Liver (tissue), 8 donors: ENCODE measurements at regions not wholly inside any gene's neighbourhood (a gene's known extent, or its start where the extent isn't known, plus 50 kb on each side); places are given as distances from the start of the nearest gene placed in this dataset.

ENCODE experiments used
- DNase-seq: peaks from one replicate; pipeline ENCODE4 v3.0.0-alpha.2; 2017; ENCODE audit warnings: low spot score
- H3K27ac ChIP-seq, 2 donors: one replicate each; pipeline ENCODE4 v1.7.0; 2013; ENCODE audit warnings: inconsistent platforms in 2 of 2, low read length in 2 of 2, control low read depth in 1 of 2, low read depth in 1 of 2, mild to moderate bottlenecking in 1 of 2
- H3K27me3 ChIP-seq, 4 donors: one replicate each; pipeline versions ENCODE4 v1.6.1 to v1.7.0; 2013; ENCODE audit warnings: low read length in 3 of 4, inconsistent platforms in 1 of 4, mild to moderate bottlenecking in 1 of 4, moderate library complexity in 1 of 4; ENCODE audit not compliant: control insufficient read depth in 4 of 4, insufficient read depth in 4 of 4
- H3K36me3 ChIP-seq, 4 donors: one replicate each; pipeline versions ENCODE4 v1.6.1 to v1.7.0; 2013; ENCODE audit warnings: low read length in 3 of 4, mild to moderate bottlenecking in 3 of 4, low read depth in 1 of 4, moderate library complexity in 1 of 4; ENCODE audit not compliant: control insufficient read depth in 4 of 4, insufficient read depth in 3 of 4
- H3K4me1 ChIP-seq, 4 donors: one replicate each; pipeline versions ENCODE4 v1.6.1 to v1.7.0; 2013; ENCODE audit warnings: low read length in 3 of 4, mild to moderate bottlenecking in 3 of 4, moderate library complexity in 1 of 4; ENCODE audit not compliant: control insufficient read depth in 4 of 4, insufficient read depth in 4 of 4
- H3K4me3 ChIP-seq, 3 donors: one replicate each; pipeline versions ENCODE4 v1.6.1 to v1.7.0; 2013; ENCODE audit warnings: low read length in 3 of 3, control low read depth in 1 of 3, low read depth in 1 of 3, mild to moderate bottlenecking in 1 of 3
- H3K9ac ChIP-seq, 2 donors: one replicate each; pipeline ENCODE4 v1.7.0; 2013; ENCODE audit warnings: low read length in 2 of 2, mild to moderate bottlenecking in 2 of 2, moderate library complexity in 2 of 2, control low read depth in 1 of 2, low read depth in 1 of 2
- H3K9me3 ChIP-seq, 4 donors: one replicate each; pipeline versions ENCODE4 v1.6.1 to v1.7.0; 2013; ENCODE audit warnings: low read length in 3 of 4; ENCODE audit not compliant: control insufficient read depth in 4 of 4
- CTCF ChIP-seq: fragments of 150-350 bp; IDR thresholded peaks from 2 replicates; pipeline ENCODE4 v1.5.1; 2017; ENCODE audit warnings: improper control_type of control experiment, low read depth, low read length; ENCODE audit not compliant: missing input control
- EGR1 ChIP-seq, 2 donors: IDR thresholded peaks; 2 replicates each; pipeline ENCODE4 v1.6.1; 2016 to 2018; ENCODE audit warnings: antibody characterized with exemption in 2 of 2, low read depth in 2 of 2
- FOXA2 ChIP-seq: IDR thresholded peaks from 2 replicates; pipeline ENCODE4 v1.6.1; 2016; ENCODE audit warnings: antibody characterized with exemption
- GABPA ChIP-seq, 2 donors: IDR thresholded peaks in 1 of 2; conservative IDR thresholded peaks in 1 of 2; 2 replicates each; pipeline ENCODE4 v1.6.1; 2016; ENCODE audit warnings: antibody characterized with exemption in 2 of 2, mild to moderate bottlenecking in 1 of 2, moderate library complexity in 1 of 2
- HNF4A ChIP-seq, 2 donors: conservative IDR thresholded peaks; 2 replicates each; pipeline ENCODE4 v1.6.1; 2016; ENCODE audit warnings: antibody characterized with exemption in 2 of 2, mild to moderate bottlenecking in 2 of 2
- HNF4G ChIP-seq: IDR thresholded peaks from 2 replicates; pipeline ENCODE4 v1.6.1; 2016; ENCODE audit warnings: antibody characterized with exemption
- JUND ChIP-seq, 2 donors: IDR thresholded peaks; 2 replicates each; pipeline ENCODE4 v1.6.1; 2016; ENCODE audit warnings: antibody characterized with exemption in 2 of 2
- MAX ChIP-seq: IDR thresholded peaks from 2 replicates; pipeline ENCODE4 v1.6.1; 2016; ENCODE audit warnings: antibody characterized with exemption
- NR2F2 ChIP-seq: IDR thresholded peaks from 2 replicates; pipeline ENCODE4 v1.6.1; 2016; ENCODE audit warnings: antibody characterized with exemption
- RAD21 ChIP-seq, 2 donors: IDR thresholded peaks; 2 replicates each; pipeline ENCODE4 v1.6.1; 2016; ENCODE audit warnings: antibody characterized with exemption in 2 of 2, mild to moderate bottlenecking in 2 of 2
- REST ChIP-seq: IDR thresholded peaks from 2 replicates; pipeline ENCODE4 v1.6.1; 2016; ENCODE audit warnings: antibody characterized with exemption, mild to moderate bottlenecking
- RXRA ChIP-seq, 2 donors: IDR thresholded peaks; 2 replicates each; pipeline ENCODE4 v1.6.1; 2017 to 2018; ENCODE audit warnings: antibody characterized with exemption in 2 of 2, mild to moderate bottlenecking in 1 of 2
- SP1 ChIP-seq: IDR thresholded peaks from 2 replicates; pipeline ENCODE4 v1.6.1; 2018; ENCODE audit warnings: antibody characterized with exemption, mild to moderate bottlenecking
- TAF1 ChIP-seq: conservative IDR thresholded peaks from 2 replicates; pipeline ENCODE4 v1.6.1; 2016; ENCODE audit warnings: antibody characterized with exemption, mild to moderate bottlenecking
- YY1 ChIP-seq: IDR thresholded peaks from 2 replicates; pipeline ENCODE4 v1.6.1; 2016; ENCODE audit warnings: antibody characterized with exemption, mild to moderate bottlenecking
- WGBS: extraction: QIAGEN DNeasy Blood & Tissue Kit; methylation state at CpG from one replicate; pipeline ENCODE4 v1.1.7; 2013; 5-methylcytosine and 5-hydroxymethylcytosine counted together
- TF ChIP-seq, protein P1 (sequence below): IDR thresholded peaks from 2 replicates; pipeline ENCODE4 v1.6.1; 2016; ENCODE audit warnings: antibody characterized with exemption
- TF ChIP-seq, protein P2 (sequence below): IDR thresholded peaks from 2 replicates; pipeline ENCODE4 v1.6.1; 2016; ENCODE audit warnings: antibody characterized with exemption
- donor health status: healthy.
- donor health status: healthy.
- donor health status: healthy.
- donor health status: healthy.
- donor health status: healthy.

DNA sequence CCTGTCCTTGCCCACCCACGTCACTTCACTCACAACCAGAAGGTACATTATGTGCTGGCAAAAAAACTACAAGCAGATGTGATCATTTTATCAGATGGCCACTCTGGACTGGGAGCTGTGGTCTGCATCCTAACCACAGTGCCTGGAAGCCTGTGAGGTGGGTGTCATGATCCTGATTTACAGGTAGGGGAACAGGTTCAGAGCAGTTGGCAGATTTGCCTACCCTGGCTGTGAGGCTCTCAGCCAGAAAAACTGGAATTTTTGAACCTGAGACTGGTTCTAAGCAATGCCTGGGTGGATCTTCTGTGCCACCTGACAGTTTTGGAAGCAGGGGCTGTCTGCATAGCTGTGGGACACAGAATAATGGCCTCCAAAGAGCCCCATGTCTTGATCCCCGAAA lies 150.8 kb downstream of the SYF2 start:
- H3K36me3 ChIP-seq: no peaks in the 10 kb centered on the region
- no peak for DNase-seq
- no peak overlapping the region for H3K27ac ChIP-seq
- 93% methylated on average over 2 of the region's 2 CpGs for WGBS
- no peaks in the 10 kb centered on the region for H3K27me3 ChIP-seq
- no peak for TF ChIP-seq YY1
- no peak for TF ChIP-seq RXRA (IDR thresholded peaks at IDR 0.05)
- no peak for TF ChIP-seq GABPA (IDR thresholded peaks at IDR 0.05 in 1 of 2, conservative IDR thresholded peaks at IDR 0.05 in 1 of 2)
- TF ChIP-seq MAX: no peak
- TF ChIP-seq REST: no peak
- TF ChIP-seq EGR1 (IDR thresholded peaks at IDR 0.05; ENCODE audit: low read depth in 2 of 2): no peak
- no peak for TF ChIP-seq JUND (IDR thresholded peaks at IDR 0.05)
- TF ChIP-seq, protein P1, sequence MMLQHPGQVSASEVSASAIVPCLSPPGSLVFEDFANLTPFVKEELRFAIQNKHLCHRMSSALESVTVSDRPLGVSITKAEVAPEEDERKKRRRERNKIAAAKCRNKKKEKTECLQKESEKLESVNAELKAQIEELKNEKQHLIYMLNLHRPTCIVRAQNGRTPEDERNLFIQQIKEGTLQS: no peak
- TF ChIP-seq CTCF: no peak
- no peak for TF ChIP-seq TAF1
- TF ChIP-seq, protein P2, sequence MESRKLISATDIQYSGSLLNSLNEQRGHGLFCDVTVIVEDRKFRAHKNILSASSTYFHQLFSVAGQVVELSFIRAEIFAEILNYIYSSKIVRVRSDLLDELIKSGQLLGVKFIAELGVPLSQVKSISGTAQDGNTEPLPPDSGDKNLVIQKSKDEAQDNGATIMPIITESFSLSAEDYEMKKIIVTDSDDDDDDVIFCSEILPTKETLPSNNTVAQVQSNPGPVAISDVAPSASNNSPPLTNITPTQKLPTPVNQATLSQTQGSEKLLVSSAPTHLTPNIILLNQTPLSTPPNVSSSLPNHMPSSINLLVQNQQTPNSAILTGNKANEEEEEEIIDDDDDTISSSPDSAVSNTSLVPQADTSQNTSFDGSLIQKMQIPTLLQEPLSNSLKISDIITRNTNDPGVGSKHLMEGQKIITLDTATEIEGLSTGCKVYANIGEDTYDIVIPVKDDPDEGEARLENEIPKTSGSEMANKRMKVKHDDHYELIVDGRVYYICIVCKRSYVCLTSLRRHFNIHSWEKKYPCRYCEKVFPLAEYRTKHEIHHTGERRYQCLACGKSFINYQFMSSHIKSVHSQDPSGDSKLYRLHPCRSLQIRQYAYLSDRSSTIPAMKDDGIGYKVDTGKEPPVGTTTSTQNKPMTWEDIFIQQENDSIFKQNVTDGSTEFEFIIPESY: no peak
- TF ChIP-seq HNF4G: no peak
- TF ChIP-seq FOXA2: no peak
- no peak for TF ChIP-seq NR2F2
- no peak for TF ChIP-seq RAD21 (IDR thresholded peaks at IDR 0.05)
- TF ChIP-seq HNF4A (conservative IDR thresholded peaks at IDR 0.05): no peak
- TF ChIP-seq SP1: no peak
- H3K4me1 ChIP-seq: no peaks in the 10 kb centered on the region
- no peaks in the 10 kb centered on the region for H3K9me3 ChIP-seq
- no peak overlapping the region for H3K9ac ChIP-seq
- H3K4me3 ChIP-seq: no peak overlapping the region
